ENCODE measurements at regions not wholly inside any gene's neighbourhood (a gene's known extent, or its start where the extent isn't known, plus 50 kb on each side); places are given as distances from the start of the nearest gene placed in this dataset.

GRCh38 chr4:123813901-123814300, 417.3 kb downstream of the SPRY1 start:
- Histone ChIP-seq H3K9ac (ENCODE audit: low read length) (no peak overlapping the region), H4K20me1 (ENCODE audit: insufficient read depth) (no peaks in the 10 kb centered on the region), H2AFZ (ENCODE audit: low read depth, low read length) (no peak overlapping the region), H3K4me3 (ENCODE audit: low read length) (no peak overlapping the region), H3K4me2 (ENCODE audit: low read length) (no peak overlapping the region), H3K9me3 (ENCODE audit: low read length) (no peaks in the 10 kb centered on the region), H3K27me3 (ENCODE audit: insufficient read depth, low read depth, low read length) (no peaks in the 10 kb centered on the region), H3K27ac (ENCODE audit: low read length) (no peak overlapping the region), H3K79me2 (replicated peaks; ENCODE audit: insufficient read depth, low read length) (no peaks in the 10 kb centered on the region), H3F3A (ENCODE audit: insufficient read depth, low read length, poor library complexity, severe bottlenecking) (no peaks in the 10 kb centered on the region), H3K36me3 (ENCODE audit: insufficient read depth, low read length) (no peaks in the 10 kb centered on the region), H3K9me2 (ENCODE audit: insufficient read depth, low read length) (no peaks in the 10 kb centered on the region)
- TF ChIP-seq, protein P1, sequence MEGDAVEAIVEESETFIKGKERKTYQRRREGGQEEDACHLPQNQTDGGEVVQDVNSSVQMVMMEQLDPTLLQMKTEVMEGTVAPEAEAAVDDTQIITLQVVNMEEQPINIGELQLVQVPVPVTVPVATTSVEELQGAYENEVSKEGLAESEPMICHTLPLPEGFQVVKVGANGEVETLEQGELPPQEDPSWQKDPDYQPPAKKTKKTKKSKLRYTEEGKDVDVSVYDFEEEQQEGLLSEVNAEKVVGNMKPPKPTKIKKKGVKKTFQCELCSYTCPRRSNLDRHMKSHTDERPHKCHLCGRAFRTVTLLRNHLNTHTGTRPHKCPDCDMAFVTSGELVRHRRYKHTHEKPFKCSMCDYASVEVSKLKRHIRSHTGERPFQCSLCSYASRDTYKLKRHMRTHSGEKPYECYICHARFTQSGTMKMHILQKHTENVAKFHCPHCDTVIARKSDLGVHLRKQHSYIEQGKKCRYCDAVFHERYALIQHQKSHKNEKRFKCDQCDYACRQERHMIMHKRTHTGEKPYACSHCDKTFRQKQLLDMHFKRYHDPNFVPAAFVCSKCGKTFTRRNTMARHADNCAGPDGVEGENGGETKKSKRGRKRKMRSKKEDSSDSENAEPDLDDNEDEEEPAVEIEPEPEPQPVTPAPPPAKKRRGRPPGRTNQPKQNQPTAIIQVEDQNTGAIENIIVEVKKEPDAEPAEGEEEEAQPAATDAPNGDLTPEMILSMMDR (IDR thresholded peaks at IDR 0.05; ENCODE audit: poor library complexity, severe bottlenecking), result no peak
- no peak for TF ChIP-seq EP300 (conservative IDR thresholded peaks at IDR 0.05; ENCODE audit: poor library complexity, severe bottlenecking)
- TF ChIP-seq, protein P2, sequence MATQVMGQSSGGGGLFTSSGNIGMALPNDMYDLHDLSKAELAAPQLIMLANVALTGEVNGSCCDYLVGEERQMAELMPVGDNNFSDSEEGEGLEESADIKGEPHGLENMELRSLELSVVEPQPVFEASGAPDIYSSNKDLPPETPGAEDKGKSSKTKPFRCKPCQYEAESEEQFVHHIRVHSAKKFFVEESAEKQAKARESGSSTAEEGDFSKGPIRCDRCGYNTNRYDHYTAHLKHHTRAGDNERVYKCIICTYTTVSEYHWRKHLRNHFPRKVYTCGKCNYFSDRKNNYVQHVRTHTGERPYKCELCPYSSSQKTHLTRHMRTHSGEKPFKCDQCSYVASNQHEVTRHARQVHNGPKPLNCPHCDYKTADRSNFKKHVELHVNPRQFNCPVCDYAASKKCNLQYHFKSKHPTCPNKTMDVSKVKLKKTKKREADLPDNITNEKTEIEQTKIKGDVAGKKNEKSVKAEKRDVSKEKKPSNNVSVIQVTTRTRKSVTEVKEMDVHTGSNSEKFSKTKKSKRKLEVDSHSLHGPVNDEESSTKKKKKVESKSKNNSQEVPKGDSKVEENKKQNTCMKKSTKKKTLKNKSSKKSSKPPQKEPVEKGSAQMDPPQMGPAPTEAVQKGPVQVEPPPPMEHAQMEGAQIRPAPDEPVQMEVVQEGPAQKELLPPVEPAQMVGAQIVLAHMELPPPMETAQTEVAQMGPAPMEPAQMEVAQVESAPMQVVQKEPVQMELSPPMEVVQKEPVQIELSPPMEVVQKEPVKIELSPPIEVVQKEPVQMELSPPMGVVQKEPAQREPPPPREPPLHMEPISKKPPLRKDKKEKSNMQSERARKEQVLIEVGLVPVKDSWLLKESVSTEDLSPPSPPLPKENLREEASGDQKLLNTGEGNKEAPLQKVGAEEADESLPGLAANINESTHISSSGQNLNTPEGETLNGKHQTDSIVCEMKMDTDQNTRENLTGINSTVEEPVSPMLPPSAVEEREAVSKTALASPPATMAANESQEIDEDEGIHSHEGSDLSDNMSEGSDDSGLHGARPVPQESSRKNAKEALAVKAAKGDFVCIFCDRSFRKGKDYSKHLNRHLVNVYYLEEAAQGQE (IDR thresholded peaks at IDR 0.05; ENCODE audit: borderline replicate concordance), result no peak
- TF ChIP-seq RAD21 (conservative IDR thresholded peaks at IDR 0.05), result no peak
- no peak for TF ChIP-seq TAF1 (IDR thresholded peaks at IDR 0.05; ENCODE audit: low read depth)
- no peak for TF ChIP-seq EZH2 (IDR thresholded peaks at IDR 0.05; ENCODE audit: borderline replicate concordance, insufficient read depth, low read length, poor library complexity, severe bottlenecking)

GRCh38 chr4:123816462-123816861, 419.9 kb downstream of the SPRY1 start:
- no peak overlapping the region for H3K4me2 ChIP-seq (ENCODE audit: low read length)
- H3K27me3 ChIP-seq (ENCODE audit: insufficient read depth, low read depth, low read length), result no peaks in the 10 kb centered on the region
- no peaks in the 10 kb centered on the region for H4K20me1 ChIP-seq (ENCODE audit: insufficient read depth)
- H3K9me3 ChIP-seq (ENCODE audit: low read length), result no peaks in the 10 kb centered on the region
- H2AFZ ChIP-seq (ENCODE audit: low read depth, low read length), result no peak overlapping the region
- H3F3A ChIP-seq (ENCODE audit: insufficient read depth, low read length, poor library complexity, severe bottlenecking), result no peaks in the 10 kb centered on the region
- TF ChIP-seq, protein P1 (IDR thresholded peaks at IDR 0.05; ENCODE audit: poor library complexity, severe bottlenecking), result no peak
- TF ChIP-seq EP300 (conservative IDR thresholded peaks at IDR 0.05; ENCODE audit: poor library complexity, severe bottlenecking) (no peak), POLR2AphosphoS5 (IDR thresholded peaks at IDR 0.05) (no peak), EZH2 (IDR thresholded peaks at IDR 0.05; ENCODE audit: borderline replicate concordance, insufficient read depth, low read length, poor library complexity, severe bottlenecking) (no peak), SMC3 (conservative IDR thresholded peaks at IDR 0.05; ENCODE audit: poor library complexity) (no peak), RAD21 (conservative IDR thresholded peaks at IDR 0.05) (no peak), MXI1 (conservative IDR thresholded peaks at IDR 0.05; ENCODE audit: poor library complexity, severe bottlenecking) (no peak), TAF1 (IDR thresholded peaks at IDR 0.05; ENCODE audit: low read depth) (no peak)
- TF ChIP-seq, protein P2 (IDR thresholded peaks at IDR 0.05; ENCODE audit: borderline replicate concordance), result no peak
- no peaks in the 10 kb centered on the region for H3K9me2 ChIP-seq (ENCODE audit: insufficient read depth, low read length)
- no peak overlapping the region for H3K27ac ChIP-seq (ENCODE audit: low read length)
- H3K9ac ChIP-seq (ENCODE audit: low read length), result no peak overlapping the region
- no peaks in the 10 kb centered on the region for H3K79me2 ChIP-seq (replicated peaks; ENCODE audit: insufficient read depth, low read length)
- no peaks in the 10 kb centered on the region for H3K36me3 ChIP-seq (ENCODE audit: insufficient read depth, low read length)
- H3K4me3 ChIP-seq (ENCODE audit: low read length), result no peak overlapping the region

All from neural cell (in vitro differentiated cells).